K562 (cell line): ENCODE measurements at regions not wholly inside any gene's neighbourhood (a gene's known extent, or its start where the extent isn't known, plus 50 kb on each side); places are given as distances from the start of the nearest gene placed in this dataset.

Experiments
- ATAC-seq: fragments of 200-7000 bp; cut with Tn5 transposase; 3 replicates; pipeline ENCODE4 v1.9.1; 2020; ENCODE audit warnings: moderate library complexity
- BruUV-seq: library from RNA; stranded (reverse); fragments of 400-500 nt; replicated peaks from 2 replicates; lab custom pipeline; 2021; lab: Mats Ljungman, UMichigan
- CTCF ChIA-PET: fragments of 300-600 bp; formaldehyde crosslinking; extraction: SDS; loops from one replicate; lab custom pipeline; 2021; ENCODE audit warnings: low intra/inter-chr PET ratio; lab: Yijun Ruan, JAX
- POLR2A ChIA-PET: fragments of 300-600, 350-650 bp; sonication (Branson Sonifier 250); formaldehyde crosslinking; extraction: SDS; loops from one replicate; lab custom pipeline; 2021; ENCODE audit warnings: antibody characterized with exemption, inconsistent platforms; lab: Yijun Ruan, JAX
- DNase-seq, 4 experiments: peaks; one replicate each; pipeline versions ENCODE4 v3.0.0 to v3.0.0-alpha.2; 2011 to 2018; ENCODE audit warnings: low spot score in 3 of 4, mixed read lengths in 3 of 4; ENCODE audit errors: extremely low read depth in 1 of 4
- FAIRE-seq: peaks from 2 replicates; lab custom pipeline; 2011; peaks lifted over from hg19 to GRCh38; lab: Jason Lieb, UNC
- H2AFZ ChIP-seq: 2 replicates; pipeline ENCODE4 v1.6.0; 2011; ENCODE audit warnings: low read depth, low read length, control low read depth, inconsistent platforms
- H3K27ac ChIP-seq: fragments of 200-600 bp; 3 replicates; pipeline ENCODE4 v1.8.0; 2011; ENCODE audit warnings: low read depth, mild to moderate bottlenecking, control low read depth, inconsistent platforms, low read length, moderate library complexity, mixed read lengths; ENCODE audit errors: extremely low read depth
- H3K27me3 ChIP-seq, 2 experiments: fragments of 300-600 bp in 1 of 2; 2 replicates in 1 of 2; 3 replicates in 1 of 2; pipeline versions ENCODE4 v1.6.0 to v1.8.0; 2011; ENCODE audit warnings: inconsistent platforms in 2 of 2, low read length in 2 of 2, mild to moderate bottlenecking in 1 of 2, mixed read lengths in 1 of 2, moderate library complexity in 1 of 2; ENCODE audit not compliant: control insufficient read depth in 2 of 2, insufficient read depth in 2 of 2
- H3K36me3 ChIP-seq: fragments of 300-600 bp; 3 replicates; pipeline ENCODE4 v1.8.0; 2011; ENCODE audit warnings: mild to moderate bottlenecking, low read length, inconsistent platforms; ENCODE audit not compliant: control insufficient read depth, insufficient read depth
- H3K4me1 ChIP-seq, 2 experiments: fragments of 200-600 bp in 1 of 2; replicated peaks in 1 of 2; 2 replicates in 1 of 2; 3 replicates in 1 of 2; pipeline versions ENCODE4 v1.5.1 to v1.8.0; 2011; ENCODE audit warnings: inconsistent platforms in 2 of 2, low read length in 2 of 2, mild to moderate bottlenecking in 1 of 2, mixed read lengths in 1 of 2, moderate library complexity in 1 of 2; ENCODE audit not compliant: control insufficient read depth in 2 of 2, insufficient read depth in 2 of 2
- H3K4me2 ChIP-seq: 2 replicates; pipeline ENCODE4 v1.6.1; 2011; ENCODE audit warnings: low read length, control low read depth, inconsistent platforms, mixed read lengths; ENCODE audit not compliant: insufficient read depth
- H3K4me3 ChIP-seq: fragments of 200-600 bp; sonication (generic), shearing (Covaris generic); 2 replicates; pipeline ENCODE4 v1.5.1; 2016; ENCODE audit warnings: control low read depth, inconsistent platforms
- H3K79me2 ChIP-seq: fragments of 200-600 bp; 3 replicates; pipeline ENCODE4 v1.8.0; 2011; ENCODE audit warnings: low read length, inconsistent platforms; ENCODE audit not compliant: control insufficient read depth, insufficient read depth
- H3K9ac ChIP-seq, 2 experiments: 2 replicates each; pipeline versions ENCODE4 v1.6.0 to v1.6.1; 2011; ENCODE audit warnings: low read depth in 2 of 2, low read length in 2 of 2, control low read depth in 1 of 2, inconsistent platforms in 1 of 2, mild to moderate bottlenecking in 1 of 2, mixed read lengths in 1 of 2; ENCODE audit not compliant: insufficient read depth in 1 of 2
- H3K9me1 ChIP-seq: one replicate; pipeline ENCODE4 v1.6.0; 2011; ENCODE audit warnings: inconsistent platforms, mild to moderate bottlenecking, low read length, moderate library complexity; ENCODE audit not compliant: control insufficient read depth, insufficient read depth
- H3K9me3 ChIP-seq: replicated peaks from 2 replicates; pipeline ENCODE4 v1.5.1; 2011; ENCODE audit warnings: low read depth, low read length, inconsistent platforms; ENCODE audit not compliant: control insufficient read depth, insufficient read depth
- H4K20me1 ChIP-seq: replicated peaks from 2 replicates; pipeline ENCODE4 v1.6.1; 2011; ENCODE audit warnings: low read length, inconsistent platforms, mixed read lengths; ENCODE audit not compliant: control insufficient read depth, insufficient read depth
- BCL6 ChIP-seq: fragments of 250-450 bp; sonication (Bioruptor Pico); IDR thresholded peaks from 2 replicates; pipeline ENCODE4 v1.4.0; 2020
- ELF1 ChIP-seq: fragments of 200-800 bp; sonication (Bioruptor generic); IDR thresholded peaks from 2 replicates; pipeline ENCODE4 v1.6.1; 2016; ENCODE audit warnings: missing genetic modification characterization, missing compliant biosample characterization
- HNRNPUL1 ChIP-seq: fragments of 200-400 bp; formaldehyde crosslinking; IDR thresholded peaks from 2 replicates; pipeline ENCODE4 v1.6.1; 2017; ENCODE audit warnings: low read length
- NR2C2 ChIP-seq, 2 experiments: fragments of 200-800 bp in 1 of 2; sonication (Bioruptor generic) in 1 of 2; sonication (generic) in 1 of 2; formaldehyde crosslinking in 1 of 2; IDR thresholded peaks; 2 replicates each; pipeline versions ENCODE4 v1.6.1 to v1.8.0; 2016 to 2022; ENCODE audit warnings: mild to moderate bottlenecking in 1 of 2, missing compliant biosample characterization in 1 of 2, missing genetic modification characterization in 1 of 2, missing genetic modification reagents in 1 of 2
- ZNF253 ChIP-seq: fragments of 250-450 bp; sonication (Bioruptor Pico); conservative IDR thresholded peaks from 2 replicates; pipeline ENCODE4 v1.6.1; 2021; ENCODE audit warnings: mild to moderate bottlenecking
- ZNF280A ChIP-seq: fragments of 450-650 bp; IDR thresholded peaks from 2 replicates; pipeline ENCODE4 v1.6.1; 2018; ENCODE audit warnings: mild to moderate bottlenecking, low read depth; ENCODE audit not compliant: partially characterized antibody
- ZNF511 ChIP-seq: sonication (generic); formaldehyde crosslinking; IDR thresholded peaks from 2 replicates; pipeline ENCODE4 v1.8.0; 2022; ENCODE audit warnings: mild to moderate bottlenecking, missing genetic modification reagents
- WGBS: fragments of 100-300 bp; shearing (Covaris generic); methylation state at CpG from one replicate; pipeline ENCODE4 v1.1.6; 2016; ENCODE audit warnings: low coverage, mixed read lengths; ENCODE audit not compliant: insufficient coverage; ENCODE audit errors: missing lambda C conversion rate; 5-methylcytosine and 5-hydroxymethylcytosine counted together
- in situ Hi-C: fragments of 300-500 bp; cut with MboI; formaldehyde crosslinking; loops from 4 replicates; pipeline ENCODE4 v1.15.0; 2018; ENCODE audit warnings: inconsistent platforms, mixed read lengths
- intact Hi-C: fragments of 100-400 bp; cut with micrococcal nuclease; formaldehyde crosslinking; loops from 2 replicates; pipeline ENCODE4 v1.14.2; 2022

- TF ChIP-seq BCL6 (CRISPR knock-in tag) (no peak), HNRNPUL1 (no peak), NR2C2 (CRISPR knock-in tag; IDR thresholded peaks at IDR 0.05) (no peak), NR2C2 (tag; IDR thresholded peaks at IDR 0.05) (no peak), ZNF511 (CRISPR knock-in tag) (no peak), ZNF280A (no peak), ELF1 (tag) (no peak)
- TF ChIP-seq, all 486 proteins: peak for 0
Measured at GRCh38 chr13:111449041-111449440, 128.6 kb downstream of the TEX29 start (continued).

GRCh38 chr13:111451402-111451801, 131.0 kb downstream of the TEX29 start:
- no peaks in the 10 kb centered on the region for H3K36me3 ChIP-seq
- in situ Hi-C loops (no loop called here), intact Hi-C loops (no loop called here)
- no peaks in the 10 kb centered on the region for H3K9me3 ChIP-seq
- BruUV-seq = no TSS peak
- no peaks in the 10 kb centered on the region for H3K9me1 ChIP-seq
- no peak overlapping the region for H3K27ac ChIP-seq
- no peak overlapping the region for H3K4me3 ChIP-seq
- TF ChIP-seq ZNF253 (CRISPR knock-in tag) = no peak
- H4K20me1 ChIP-seq = no peaks in the 10 kb centered on the region
- H3K4me1 ChIP-seq = no peaks in the 10 kb centered on the region
- H3K27me3 ChIP-seq = peaks cover under 1 to 6% of the 10 kb centered on the region in 2 experiments; a peak in 3 of 5 replicates
- DNase-seq (no peak), FAIRE-seq (no peak), ATAC-seq (no peak)
- H3K9ac ChIP-seq = no peak overlapping the region
- WGBS = under 1% methylated on average over 14 of the region's 14 CpGs
- H3K79me2 ChIP-seq = no peaks in the 10 kb centered on the region
- H3K4me2 ChIP-seq = no peak overlapping the region
- ChIA-PET POLR2A (no interaction called here), CTCF (no interaction called here)
- no peak overlapping the region for H2AFZ ChIP-seq
